ENCODE measurements at regions not wholly inside any gene's neighbourhood (a gene's known extent, or its start where the extent isn't known, plus 50 kb on each side); places are given as distances from the start of the nearest gene placed in this dataset.

- TF ChIP-seq POLR2AphosphoS5 (IDR thresholded peaks at IDR 0.05; ENCODE audit: low read depth, low read length) = no peak
- TF ChIP-seq REST (IDR thresholded peaks at IDR 0.05; ENCODE audit: insufficient read depth in 1 of 2, low read depth in 2 of 2, low read length in 2 of 2) = no peak
- no peak for TF ChIP-seq TAF1 (IDR thresholded peaks at IDR 0.05; ENCODE audit: borderline replicate concordance, insufficient read depth, low read length)
Measured at GRCh38 chr4:173998471-173999144, 284.9 kb downstream of the FBXO8 start.

Data from PFSK-1 (cell line).